GM21723 (cell line): ENCODE measurements at regions not wholly inside any gene's neighbourhood (a gene's known extent, or its start where the extent isn't known, plus 50 kb on each side); places are given as distances from the start of the nearest gene placed in this dataset.

Source experiments
- ATAC-seq: cut with Tn5 transposase; IDR thresholded peaks from one replicate; pipeline ENCODE4 v1.9.1; 2021; ENCODE audit warnings: mild to moderate bottlenecking, moderate library complexity; ENCODE audit not compliant: unreplicated experiment

- no peak for ATAC-seq
Measured at GRCh38 chr2:191738003-191738402, 60.1 kb downstream of the NABP1 start.

GRCh38 chr2:191738667-191739066 is 60.7 kb downstream of the NABP1 start:
- no peak for ATAC-seq

- no peak for ATAC-seq
Measured at GRCh38 chr2:191739194-191739593, 61.3 kb downstream of the NABP1 start.

DNA sequence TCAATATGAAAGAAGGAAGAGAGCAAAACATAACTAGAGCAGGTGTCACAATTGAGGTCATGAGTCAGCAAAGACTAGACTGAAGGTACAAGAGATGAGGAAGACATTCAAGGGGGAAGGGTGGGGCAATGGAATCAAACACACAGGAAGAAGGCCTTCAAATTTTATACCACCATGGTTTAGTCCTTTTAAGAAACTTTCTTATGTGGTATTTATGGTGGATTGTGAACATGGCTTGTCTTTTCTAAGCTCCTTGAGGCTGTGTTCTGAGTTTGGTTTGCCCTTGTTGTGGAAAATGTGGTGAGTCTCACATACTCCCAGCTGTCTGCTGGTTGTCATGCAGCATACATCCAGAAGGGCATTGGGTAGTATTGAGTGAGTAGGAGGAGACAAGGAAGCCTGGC is 62.1 kb downstream of the NABP1 start:
- ATAC-seq, result peak; percentile 90

GRCh38 chr2:191740759-191741158 is 62.8 kb downstream of the NABP1 start:
- ATAC-seq, result no peak

GRCh38 chr2:191746346-191747169 is 68.6 kb downstream of the NABP1 start:
- ATAC-seq, result no peak

DNA sequence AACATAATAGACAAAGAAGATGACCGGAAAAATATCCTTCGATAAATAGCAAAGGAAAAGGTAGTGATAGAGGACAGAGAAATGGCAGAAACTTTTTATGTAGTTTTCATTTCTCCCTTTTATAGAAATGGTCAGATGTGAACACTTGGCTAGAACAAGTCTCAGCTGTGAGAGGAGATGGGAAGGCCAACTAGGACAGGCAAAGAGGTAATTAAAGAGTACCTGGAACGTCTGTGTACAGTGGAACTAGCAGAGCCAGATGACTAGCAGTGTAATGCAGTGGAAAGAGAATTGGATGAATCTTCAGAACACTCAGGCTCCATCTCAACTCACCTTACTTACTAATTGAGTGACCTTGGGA is 69.2 kb downstream of the NABP1 start:
- ATAC-seq, result no peak

- peak; percentile 27 for ATAC-seq
Measured at GRCh38 chr2:191748059-191748461, 70.1 kb downstream of the NABP1 start.

- ATAC-seq, result peak; percentile 84
Measured at GRCh38 chr2:191748528-191749180, 70.7 kb downstream of the NABP1 start.

GRCh38 chr2:191749181-191749540 is 71.2 kb downstream of the NABP1 start:
- peak; percentile 18 for ATAC-seq

- ATAC-seq, result no peak
Measured at GRCh38 chr2:191754103-191754502, 76.2 kb downstream of the NABP1 start.

DNA sequence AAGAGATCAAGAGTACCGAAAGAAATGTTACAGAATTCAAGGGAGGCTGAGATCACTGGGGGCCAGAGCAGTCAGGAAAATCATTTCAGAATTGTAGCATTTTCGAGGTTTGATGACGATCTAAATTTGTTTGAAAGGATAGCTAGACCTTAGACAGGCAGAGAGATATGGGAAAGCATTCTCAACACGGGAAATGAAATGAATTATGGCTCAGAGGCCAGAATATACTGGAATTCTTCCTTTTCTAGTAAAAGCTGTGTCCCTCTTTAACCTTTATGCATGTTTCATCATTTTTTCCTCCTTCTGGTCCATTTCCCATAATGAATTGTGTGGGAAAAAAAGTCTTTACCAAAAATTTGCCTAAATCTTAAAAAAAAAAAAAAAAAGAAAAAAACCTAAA is 78.8 kb downstream of the NABP1 start:
- no peak for ATAC-seq

- no peak for ATAC-seq
Measured at GRCh38 chr2:191757208-191757607, 79.3 kb downstream of the NABP1 start.

GRCh38 chr2:191758518-191759507 is 80.9 kb downstream of the NABP1 start:
- ATAC-seq, result peak; percentile 100

DNA sequence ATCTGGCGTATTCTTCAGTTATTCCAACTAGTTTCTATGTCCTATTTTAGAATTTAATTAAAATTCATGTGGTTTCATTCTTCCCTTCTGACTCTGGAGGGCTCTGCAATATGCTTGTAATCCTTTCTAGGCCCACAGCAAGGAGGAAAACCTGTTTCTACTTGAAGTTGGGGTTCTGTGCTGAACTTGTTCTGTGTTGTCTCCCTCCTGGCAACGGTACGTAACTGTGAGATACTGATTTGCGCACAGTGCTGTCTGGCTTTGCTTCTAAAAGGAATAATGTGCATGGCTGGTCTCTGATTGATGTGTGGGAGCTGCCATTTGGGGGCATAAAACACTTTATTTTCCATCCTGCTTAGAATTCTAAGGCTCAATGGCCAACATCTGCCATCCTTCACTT is 81.7 kb downstream of the NABP1 start:
- ATAC-seq, result no peak

- no peak for ATAC-seq
Measured at GRCh38 chr2:191760655-191761262, 82.8 kb downstream of the NABP1 start.

DNA sequence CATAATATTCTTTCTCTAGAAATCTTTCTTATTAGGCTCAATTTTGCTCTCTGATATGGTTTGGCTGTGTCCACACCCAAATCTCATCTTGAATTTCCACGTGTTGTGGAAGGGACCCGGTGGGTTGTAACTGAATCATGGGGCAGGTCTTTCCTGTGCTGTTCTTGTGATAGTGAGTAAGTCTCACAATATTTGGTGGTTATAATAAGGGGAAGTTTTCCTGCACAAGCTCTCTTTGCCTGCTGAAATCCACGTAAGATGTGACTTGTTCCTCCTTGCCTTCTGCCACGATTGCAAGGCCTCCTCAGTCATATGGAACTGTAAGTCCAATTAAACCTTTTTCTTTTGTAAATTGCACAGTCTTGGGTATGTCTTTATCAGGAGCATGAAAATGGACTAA is 73.8 kb downstream of the CAVIN2 start:
- no peak for ATAC-seq

- ATAC-seq, result no peak
Measured at GRCh38 chr2:191777351-191777750, 69.5 kb downstream of the CAVIN2 start.

GRCh38 chr2:191778041-191778440 is 68.8 kb downstream of the CAVIN2 start:
- ATAC-seq, result no peak

GRCh38 chr2:191782351-191782750 is 64.5 kb downstream of the CAVIN2 start:
- no peak for ATAC-seq

DNA sequence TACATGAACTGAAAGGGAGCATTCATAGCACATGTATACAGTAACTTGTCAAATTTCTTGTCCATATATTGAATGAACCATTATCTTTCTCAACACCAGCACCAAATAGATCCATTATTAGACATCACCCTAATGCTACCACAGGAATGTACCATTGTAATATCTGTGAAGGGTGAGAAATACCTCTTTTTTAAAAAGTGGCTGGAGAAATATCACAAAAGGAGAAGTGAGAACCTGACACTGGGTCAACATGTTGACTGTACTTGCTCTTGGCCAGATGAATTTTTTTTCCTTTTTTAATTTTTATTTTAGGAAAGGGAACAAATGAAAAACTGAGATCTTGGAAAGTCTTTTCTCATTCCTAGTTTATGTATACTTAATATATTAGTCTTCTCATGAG is 63.5 kb downstream of the CAVIN2 start:
- peak; percentile 73 for ATAC-seq
